ENCODE measurements at regions not wholly inside any gene's neighbourhood (a gene's known extent, or its start where the extent isn't known, plus 50 kb on each side); places are given as distances from the start of the nearest gene placed in this dataset.
"Not testable (repeated sequence)": the region's sequence is repeated elsewhere in the genome, so short reads cannot be mapped to it uniquely, and the experiment has no call there.

- DNase-seq, result no peak
These were observed 609.0 kb downstream of the KCNH5 start for GRCh38 chr14:62436261-62436660.

- no peak for DNase-seq
These were observed 606.0 kb downstream of the KCNH5 start for GRCh38 chr14:62439210-62439609.

- DNase-seq, result no peak
These were observed 601.5 kb downstream of the KCNH5 start for GRCh38 chr14:62443796-62444195.

GRCh38 chr14:62445570-62445969 lies 599.7 kb downstream of the KCNH5 start:
- no peak for DNase-seq

- DNase-seq, result no peak
These were observed 594.0 kb downstream of the KCNH5 start for GRCh38 chr14:62451221-62451620.

GRCh38 chr14:62453226-62453625 lies 592.0 kb downstream of the KCNH5 start:
- no peak for DNase-seq

GRCh38 chr14:62455446-62455845 lies 589.8 kb downstream of the KCNH5 start:
- DNase-seq, result no peak

- DNase-seq, result no peak
These were observed 582.3 kb downstream of the KCNH5 start for GRCh38 chr14:62462988-62463387.

GRCh38 chr14:62468946-62469345 lies 576.3 kb downstream of the KCNH5 start:
- no peak for DNase-seq

GRCh38 chr14:62470935-62471334 lies 574.3 kb downstream of the KCNH5 start:
- no peak for DNase-seq

GRCh38 chr14:62491146-62491545 lies 554.1 kb downstream of the KCNH5 start:
- DNase-seq, result no peak

GRCh38 chr14:62497708-62498107 lies 547.5 kb downstream of the KCNH5 start:
- no peak for DNase-seq

- no peak for DNase-seq
These were observed 544.1 kb downstream of the KCNH5 start for GRCh38 chr14:62501021-62501750.

- DNase-seq, result no peak
These were observed 540.2 kb downstream of the KCNH5 start for GRCh38 chr14:62505045-62505444.

GRCh38 chr14:62521309-62521708 lies 523.9 kb downstream of the KCNH5 start:
- not testable (repeated sequence) for DNase-seq

GRCh38 chr14:62528296-62528695 lies 517.0 kb downstream of the KCNH5 start:
- DNase-seq, result no peak

- no peak for DNase-seq
These were observed 513.1 kb downstream of the KCNH5 start for GRCh38 chr14:62532181-62532580.

GRCh38 chr14:62546862-62547474 lies 498.3 kb downstream of the KCNH5 start:
- no peak for DNase-seq

GRCh38 chr14:62557416-62557815 lies 487.8 kb downstream of the KCNH5 start:
- no peak for DNase-seq

- DNase-seq, result no peak
These were observed 486.8 kb downstream of the KCNH5 start for GRCh38 chr14:62558451-62558850.

- DNase-seq, result no peak
These were observed 460.0 kb downstream of the KCNH5 start for GRCh38 chr14:62585247-62585646.

GRCh38 chr14:62592877-62593276 lies 452.4 kb downstream of the KCNH5 start:
- DNase-seq, result no peak

- no peak for DNase-seq
These were observed 448.1 kb downstream of the KCNH5 start for GRCh38 chr14:62597143-62597542.

GRCh38 chr14:62599616-62600385 lies 445.5 kb downstream of the KCNH5 start:
- no peak for DNase-seq

Measured in stimulated activated CD8-positive, alpha-beta memory T cell treated with anti-CD3 and anti-CD28 coated beads, Interleukin-4, amount 100 ng/mL, for 48 hours (primary cell).